Lower leg skin (tissue), 3 donors: ENCODE measurements at regions not wholly inside any gene's neighbourhood (a gene's known extent, or its start where the extent isn't known, plus 50 kb on each side); places are given as distances from the start of the nearest gene placed in this dataset.

Experiments
- CTCF ChIP-seq, 3 donors: fragments of 450-650 bp; IDR thresholded peaks; one replicate each; pipeline ENCODE4 v1.5.1; 2016; ENCODE audit warnings: antibody characterized with exemption in 3 of 3, mild to moderate bottlenecking in 3 of 3, moderate library complexity in 2 of 3
- POLR2A ChIP-seq, 2 donors: fragments of 450-650 bp; IDR thresholded peaks; one replicate each; pipeline ENCODE4 v1.6.1; 2016 to 2017; ENCODE audit warnings: antibody characterized with exemption in 2 of 2, mild to moderate bottlenecking in 1 of 2, moderate library complexity in 1 of 2

- TF ChIP-seq CTCF (IDR thresholded peaks at IDR 0.05) (no peak), POLR2A (IDR thresholded peaks at IDR 0.05) (no peak)
These were observed 92.7 kb upstream of the XYLT1 start for GRCh38 chr16:17563323-17564091.
